HG03558 (cell line): ENCODE measurements at regions not wholly inside any gene's neighbourhood (a gene's known extent, or its start where the extent isn't known, plus 50 kb on each side); places are given as distances from the start of the nearest gene placed in this dataset.

Experiments
- ATAC-seq: cut with Tn5 transposase; IDR thresholded peaks from one replicate; pipeline ENCODE4 v1.9.1; 2021; ENCODE audit warnings: moderate number of reproducible peaks; ENCODE audit not compliant: unreplicated experiment; ENCODE audit errors: extremely low read depth

GRCh38 chr5:96015709-96016108, 54.1 kb upstream of the ELL2 start:
- ATAC-seq: no peak

- no peak for ATAC-seq
Measured at GRCh38 chr5:96014395-96014794, 52.7 kb upstream of the ELL2 start.

DNA sequence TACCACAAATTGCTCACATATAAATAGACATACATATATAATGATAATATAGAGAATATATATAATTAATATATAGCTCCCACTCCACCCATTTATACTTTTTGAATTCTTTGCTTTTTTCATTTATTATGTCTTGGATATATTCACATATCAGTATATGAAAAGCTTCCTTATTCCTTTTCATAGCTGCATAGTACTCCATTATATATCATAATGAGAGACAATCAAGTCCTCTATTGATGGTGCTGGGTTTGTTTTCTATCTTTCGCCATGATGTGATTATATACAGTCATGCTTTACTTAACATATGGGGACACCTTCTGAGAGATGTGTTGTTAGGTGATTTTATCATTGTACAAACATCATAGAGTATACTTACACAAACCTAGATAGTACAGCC, 51.6 kb upstream of the ELL2 start:
- ATAC-seq: no peak

DNA sequence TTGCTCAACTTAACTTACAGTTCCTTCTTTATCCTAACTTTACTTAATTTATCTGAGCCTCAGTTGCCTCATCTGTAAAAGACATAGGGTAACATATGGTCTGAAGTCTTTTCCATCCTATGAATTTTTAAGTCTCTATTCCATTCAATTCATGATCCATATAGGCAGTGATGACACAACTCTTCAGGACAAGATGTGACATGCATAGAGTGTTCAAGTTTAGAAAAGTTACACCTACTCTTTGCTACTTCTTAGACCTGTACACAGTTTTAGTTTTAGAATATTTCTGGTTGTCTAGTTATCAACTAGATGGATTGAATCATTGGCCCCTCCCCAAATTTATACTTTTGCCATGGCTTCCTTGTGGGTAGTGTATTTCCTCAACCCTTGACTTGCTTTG, 50.7 kb upstream of the ELL2 start:
- ATAC-seq: no peak
